ENCODE measurements at regions not wholly inside any gene's neighbourhood (a gene's known extent, or its start where the extent isn't known, plus 50 kb on each side); places are given as distances from the start of the nearest gene placed in this dataset.

DNA sequence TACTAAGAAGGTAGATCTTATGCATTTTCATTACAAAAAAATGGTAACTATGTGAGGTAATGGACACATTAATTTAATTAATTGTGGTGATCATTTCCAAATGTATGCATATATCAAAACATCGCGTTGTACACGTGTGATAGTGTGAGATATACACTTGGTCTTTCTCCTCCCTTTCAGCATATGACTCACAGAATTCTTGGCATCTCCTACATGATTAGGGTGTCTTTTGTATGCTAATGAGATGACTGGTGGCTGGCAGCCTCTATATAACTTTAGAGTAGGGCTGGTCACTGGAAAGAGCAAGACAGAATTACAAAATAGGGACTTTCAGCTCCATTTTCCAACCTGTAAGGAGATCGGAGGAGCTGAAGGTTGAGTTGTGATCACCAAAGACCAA lies 1167.6 kb downstream of the CDH12 start:
- FAIRE-seq (no peak), DNase-seq (ENCODE audit: low read depth) (peak; percentile 73)
- Histone ChIP-seq H3K4me3 (ENCODE audit: insufficient read depth, low read depth, low read length) (no peak overlapping the region), H3K4me1 (ENCODE audit: insufficient read depth, low read length) (peaks cover 9% of the 10 kb centered on the region), H3K79me2 (ENCODE audit: insufficient read depth, low read length) (no peaks in the 10 kb centered on the region), H4K20me1 (ENCODE audit: insufficient read depth, low read length) (no peaks in the 10 kb centered on the region), H3K36me3 (ENCODE audit: insufficient read depth, low read length) (no peaks in the 10 kb centered on the region), H3K27me3 (ENCODE audit: insufficient read depth, low read length) (no peaks in the 10 kb centered on the region), H3K9me3 (ENCODE audit: insufficient read depth, low read depth, low read length) (no peaks in the 10 kb centered on the region), H3K4me2 (ENCODE audit: low read length) (no peak overlapping the region), H3K27ac (ENCODE audit: low read depth, low read length) (no peak overlapping the region), H2AFZ (ENCODE audit: low read depth, low read length) (no peak overlapping the region), H3K9ac (ENCODE audit: low read length) (no peak overlapping the region)
- Mint-ChIP-seq H3K4me1 (ENCODE audit: low read depth, unreplicated experiment) (peaks cover 17% of the 10 kb centered on the region), H3K4me3 (ENCODE audit: unreplicated experiment) (no peak overlapping the region), H3K27me3 (ENCODE audit: low read depth, unreplicated experiment) (no peaks in the 10 kb centered on the region), H3K9me3 (ENCODE audit: unreplicated experiment) (no peaks in the 10 kb centered on the region), H3K36me3 (ENCODE audit: low read depth, unreplicated experiment) (no peaks in the 10 kb centered on the region), H3K27ac (ENCODE audit: unreplicated experiment) (no peak overlapping the region)
- TF ChIP-seq, protein P1, sequence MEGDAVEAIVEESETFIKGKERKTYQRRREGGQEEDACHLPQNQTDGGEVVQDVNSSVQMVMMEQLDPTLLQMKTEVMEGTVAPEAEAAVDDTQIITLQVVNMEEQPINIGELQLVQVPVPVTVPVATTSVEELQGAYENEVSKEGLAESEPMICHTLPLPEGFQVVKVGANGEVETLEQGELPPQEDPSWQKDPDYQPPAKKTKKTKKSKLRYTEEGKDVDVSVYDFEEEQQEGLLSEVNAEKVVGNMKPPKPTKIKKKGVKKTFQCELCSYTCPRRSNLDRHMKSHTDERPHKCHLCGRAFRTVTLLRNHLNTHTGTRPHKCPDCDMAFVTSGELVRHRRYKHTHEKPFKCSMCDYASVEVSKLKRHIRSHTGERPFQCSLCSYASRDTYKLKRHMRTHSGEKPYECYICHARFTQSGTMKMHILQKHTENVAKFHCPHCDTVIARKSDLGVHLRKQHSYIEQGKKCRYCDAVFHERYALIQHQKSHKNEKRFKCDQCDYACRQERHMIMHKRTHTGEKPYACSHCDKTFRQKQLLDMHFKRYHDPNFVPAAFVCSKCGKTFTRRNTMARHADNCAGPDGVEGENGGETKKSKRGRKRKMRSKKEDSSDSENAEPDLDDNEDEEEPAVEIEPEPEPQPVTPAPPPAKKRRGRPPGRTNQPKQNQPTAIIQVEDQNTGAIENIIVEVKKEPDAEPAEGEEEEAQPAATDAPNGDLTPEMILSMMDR (IDR thresholded peaks at IDR 0.05; ENCODE audit: insufficient read depth, low read depth, low read length) = no peak
- TF ChIP-seq EZH2 (IDR thresholded peaks at IDR 0.05; ENCODE audit: insufficient read depth, low read length) = no peak

DNA sequence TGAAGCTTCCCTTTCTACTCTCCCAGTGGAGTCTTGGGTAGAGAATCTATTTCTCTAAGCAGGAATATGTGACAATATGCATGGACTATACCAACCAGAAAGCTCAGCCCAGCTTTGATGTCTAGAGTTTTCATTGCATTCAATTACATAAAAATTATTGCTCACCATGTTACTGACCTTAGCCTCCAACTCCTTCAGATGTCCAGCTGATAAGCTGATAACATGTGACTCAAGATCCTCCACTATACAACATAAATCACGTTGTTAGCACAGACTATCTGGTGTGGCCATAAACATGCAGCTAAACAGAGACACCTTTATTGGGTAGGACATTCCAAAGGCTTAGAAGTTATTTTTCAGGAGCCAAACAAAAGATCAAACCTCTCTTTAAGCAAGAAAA lies 1168.2 kb downstream of the CDH12 start:
- no peak for FAIRE-seq
- H3K4me1 Mint-ChIP-seq (ENCODE audit: low read depth, unreplicated experiment) = peaks cover 22% of the 10 kb centered on the region
- no peak overlapping the region for H3K4me3 Mint-ChIP-seq (ENCODE audit: unreplicated experiment)
- Histone ChIP-seq H3K9me3 (ENCODE audit: insufficient read depth, low read depth, low read length) (no peaks in the 10 kb centered on the region), H3K36me3 (ENCODE audit: insufficient read depth, low read length) (no peaks in the 10 kb centered on the region), H3K9ac (ENCODE audit: low read length) (no peak overlapping the region), H4K20me1 (ENCODE audit: insufficient read depth, low read length) (no peaks in the 10 kb centered on the region), H3K79me2 (ENCODE audit: insufficient read depth, low read length) (no peaks in the 10 kb centered on the region), H3K4me1 (ENCODE audit: insufficient read depth, low read length) (peaks cover 12% of the 10 kb centered on the region), H3K27ac (ENCODE audit: low read depth, low read length) (no peak overlapping the region), H2AFZ (ENCODE audit: low read depth, low read length) (no peak overlapping the region), H3K4me2 (ENCODE audit: low read length) (no peak overlapping the region), H3K27me3 (ENCODE audit: insufficient read depth, low read length) (no peaks in the 10 kb centered on the region), H3K4me3 (ENCODE audit: insufficient read depth, low read depth, low read length) (no peak overlapping the region)
- H3K36me3 Mint-ChIP-seq (ENCODE audit: low read depth, unreplicated experiment) = no peaks in the 10 kb centered on the region
- TF ChIP-seq, protein P1 (IDR thresholded peaks at IDR 0.05; ENCODE audit: insufficient read depth, low read depth, low read length) = no peak
- no peak for TF ChIP-seq EZH2 (IDR thresholded peaks at IDR 0.05; ENCODE audit: insufficient read depth, low read length)
- DNase-seq (ENCODE audit: low read depth) = no peak
- H3K27ac Mint-ChIP-seq (ENCODE audit: unreplicated experiment) = no peak overlapping the region
- no peaks in the 10 kb centered on the region for H3K9me3 Mint-ChIP-seq (ENCODE audit: unreplicated experiment)
- no peaks in the 10 kb centered on the region for H3K27me3 Mint-ChIP-seq (ENCODE audit: low read depth, unreplicated experiment)

DNA sequence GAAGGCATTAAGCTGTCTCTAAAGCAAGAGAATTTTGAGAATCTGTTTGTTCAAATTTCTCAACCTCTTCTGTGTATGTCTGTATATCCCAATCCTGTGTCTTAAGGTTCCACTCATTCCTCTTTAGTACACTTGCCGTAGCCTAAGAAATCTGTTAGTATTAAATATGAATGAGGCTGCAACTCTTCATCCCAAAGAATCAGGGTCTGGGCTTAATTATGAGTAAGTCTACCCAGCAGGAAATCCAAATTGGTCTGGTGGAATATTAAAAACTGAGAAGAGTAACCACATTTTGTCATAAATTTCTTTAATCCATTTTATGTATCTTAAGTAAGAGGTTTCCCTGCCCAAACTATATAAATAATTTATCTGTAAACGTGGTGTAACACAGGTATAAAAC lies 1171.2 kb downstream of the CDH12 start:
- Histone ChIP-seq H3K27me3 (ENCODE audit: insufficient read depth, low read length) (no peaks in the 10 kb centered on the region), H3K36me3 (ENCODE audit: insufficient read depth, low read length) (no peaks in the 10 kb centered on the region), H3K9ac (ENCODE audit: low read length) (no peak overlapping the region), H3K27ac (ENCODE audit: low read depth, low read length) (no peak overlapping the region), H3K9me3 (ENCODE audit: insufficient read depth, low read depth, low read length) (no peaks in the 10 kb centered on the region), H3K79me2 (ENCODE audit: insufficient read depth, low read length) (no peaks in the 10 kb centered on the region), H3K4me2 (ENCODE audit: low read length) (no peak overlapping the region), H4K20me1 (ENCODE audit: insufficient read depth, low read length) (no peaks in the 10 kb centered on the region), H3K4me1 (ENCODE audit: insufficient read depth, low read length) (peaks cover 18% of the 10 kb centered on the region), H2AFZ (ENCODE audit: low read depth, low read length) (no peak overlapping the region), H3K4me3 (ENCODE audit: insufficient read depth, low read depth, low read length) (no peak overlapping the region)
- FAIRE-seq (no peak), DNase-seq (ENCODE audit: low read depth) (no peak)
- peak overlapping the region; percentile 53 for H3K27ac Mint-ChIP-seq (ENCODE audit: unreplicated experiment)
- no peak overlapping the region for H3K4me3 Mint-ChIP-seq (ENCODE audit: unreplicated experiment)
- H3K4me1 Mint-ChIP-seq (ENCODE audit: low read depth, unreplicated experiment) = peaks cover 29% of the 10 kb centered on the region
- TF ChIP-seq, protein P1 (IDR thresholded peaks at IDR 0.05; ENCODE audit: insufficient read depth, low read depth, low read length) = no peak
- no peak for TF ChIP-seq EZH2 (IDR thresholded peaks at IDR 0.05; ENCODE audit: insufficient read depth, low read length)
- H3K36me3 Mint-ChIP-seq (ENCODE audit: low read depth, unreplicated experiment) = no peaks in the 10 kb centered on the region
- H3K27me3 Mint-ChIP-seq (ENCODE audit: low read depth, unreplicated experiment) = no peaks in the 10 kb centered on the region
- H3K9me3 Mint-ChIP-seq (ENCODE audit: unreplicated experiment) = no peaks in the 10 kb centered on the region
